ENCODE measurements at regions not wholly inside any gene's neighbourhood (a gene's known extent, or its start where the extent isn't known, plus 50 kb on each side); places are given as distances from the start of the nearest gene placed in this dataset.
A peak's percentile ranks its signal among the peaks of the same experiment; 100 is the strongest.

DNA sequence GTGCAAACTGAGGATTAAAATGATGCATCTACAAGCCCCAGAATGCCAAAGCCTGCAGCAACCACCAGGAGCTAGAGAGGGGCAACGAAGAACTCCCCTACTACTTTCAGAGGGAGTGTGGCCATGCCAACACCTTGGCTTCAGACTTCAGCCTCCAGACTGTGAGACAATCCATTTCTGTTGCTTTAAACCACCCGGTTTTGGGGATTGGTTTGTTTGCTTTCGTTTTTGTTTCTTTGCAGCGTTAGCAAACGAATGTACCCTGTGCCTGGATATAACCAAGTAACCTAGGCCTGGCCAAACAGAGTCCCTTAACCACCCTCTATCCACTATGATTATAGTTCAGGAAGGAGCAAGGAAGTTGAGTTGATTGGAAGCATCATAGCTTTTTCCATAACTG lies 171.2 kb upstream of the NCK2 start:
- 24% methylated on average over 4 of the region's 5 CpGs for WGBS (ENCODE audit: low lambda C conversion rate)
- Histone ChIP-seq H3F3A (replicated peaks; ENCODE audit: insufficient read depth) (no peaks in the 10 kb centered on the region), H3K9me3 (no peaks in the 10 kb centered on the region), H3K9ac (no peak overlapping the region), H3K4me3 (ENCODE audit: low read depth in 2 of 2, low read length in 1 of 2) (no peak overlapping the region; a peak in 1 of 4 replicates), H3K9me2 (no peaks in the 10 kb centered on the region), H4K20me1 (ENCODE audit: insufficient read depth) (no peaks in the 10 kb centered on the region), H2AFZ (ENCODE audit: low read depth) (no peak overlapping the region), H3K27ac (ENCODE audit: low read depth in 2 of 2, low read length in 1 of 2) (no peak overlapping the region), H3K4me2 (peak overlapping the region; percentile 51), H3K79me2 (ENCODE audit: insufficient read depth) (no peaks in the 10 kb centered on the region), H3K36me3 (replicated peaks in 1 of 2; ENCODE audit: control insufficient read depth in 1 of 2, insufficient read depth in 2 of 2, low read length in 1 of 2) (no peaks in the 10 kb centered on the region), H3K27me3 (ENCODE audit: insufficient read depth) (no peaks in the 10 kb centered on the region; the same call in 1 of the 2 replicates), H3K4me1 (ENCODE audit: control insufficient read depth in 1 of 2, insufficient read depth in 2 of 2, low read depth in 1 of 2, low read length in 1 of 2) (no peaks in the 10 kb centered on the region)
- CTCF ChIA-PET, result interaction anchor here (1.3 kb wide), 1 partner anchor 80 kb away, joined by 4 read pairs; no protein-coding TSS in a partner anchor
- POLR2A ChIA-PET, result no interaction called here
- TF ChIP-seq GATA2 (CRISPR knock-in tag; IDR thresholded peaks at IDR 0.05) (no peak), EP300 (IDR thresholded peaks at IDR 0.05; ENCODE audit: borderline replicate concordance in 1 of 2, low read depth in 1 of 2, low read length in 1 of 2) (no peak), TCF12 (IDR thresholded peaks at IDR 0.05) (no peak), FOXJ3 (CRISPR knock-in tag; IDR thresholded peaks at IDR 0.05) (no peak), MXI1 (IDR thresholded peaks at IDR 0.05; ENCODE audit: low read depth, low read length) (no peak), RAD21 (IDR thresholded peaks at IDR 0.05; ENCODE audit: low read length) (no peak), FOXM1 (IDR thresholded peaks at IDR 0.05; ENCODE audit: low read depth) (no peak), TEAD4 (IDR thresholded peaks at IDR 0.05; ENCODE audit: borderline replicate concordance, insufficient read depth) (no peak), YY1 (IDR thresholded peaks at IDR 0.05; ENCODE audit: low read depth) (no peak), FOSL2 (IDR thresholded peaks at IDR 0.05; ENCODE audit: borderline replicate concordance, low read depth) (no peak), MAX (IDR thresholded peaks at IDR 0.05; ENCODE audit: low read depth) (no peak), MEF2A (IDR thresholded peaks at IDR 0.05; ENCODE audit: borderline replicate concordance, low read depth) (no peak)
- TF ChIP-seq, protein P1, sequence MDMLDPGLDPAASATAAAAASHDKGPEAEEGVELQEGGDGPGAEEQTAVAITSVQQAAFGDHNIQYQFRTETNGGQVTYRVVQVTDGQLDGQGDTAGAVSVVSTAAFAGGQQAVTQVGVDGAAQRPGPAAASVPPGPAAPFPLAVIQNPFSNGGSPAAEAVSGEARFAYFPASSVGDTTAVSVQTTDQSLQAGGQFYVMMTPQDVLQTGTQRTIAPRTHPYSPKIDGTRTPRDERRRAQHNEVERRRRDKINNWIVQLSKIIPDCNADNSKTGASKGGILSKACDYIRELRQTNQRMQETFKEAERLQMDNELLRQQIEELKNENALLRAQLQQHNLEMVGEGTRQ (IDR thresholded peaks at IDR 0.05; ENCODE audit: borderline replicate concordance, low read depth, low read length), result no peak
- TF ChIP-seq, protein P2, sequence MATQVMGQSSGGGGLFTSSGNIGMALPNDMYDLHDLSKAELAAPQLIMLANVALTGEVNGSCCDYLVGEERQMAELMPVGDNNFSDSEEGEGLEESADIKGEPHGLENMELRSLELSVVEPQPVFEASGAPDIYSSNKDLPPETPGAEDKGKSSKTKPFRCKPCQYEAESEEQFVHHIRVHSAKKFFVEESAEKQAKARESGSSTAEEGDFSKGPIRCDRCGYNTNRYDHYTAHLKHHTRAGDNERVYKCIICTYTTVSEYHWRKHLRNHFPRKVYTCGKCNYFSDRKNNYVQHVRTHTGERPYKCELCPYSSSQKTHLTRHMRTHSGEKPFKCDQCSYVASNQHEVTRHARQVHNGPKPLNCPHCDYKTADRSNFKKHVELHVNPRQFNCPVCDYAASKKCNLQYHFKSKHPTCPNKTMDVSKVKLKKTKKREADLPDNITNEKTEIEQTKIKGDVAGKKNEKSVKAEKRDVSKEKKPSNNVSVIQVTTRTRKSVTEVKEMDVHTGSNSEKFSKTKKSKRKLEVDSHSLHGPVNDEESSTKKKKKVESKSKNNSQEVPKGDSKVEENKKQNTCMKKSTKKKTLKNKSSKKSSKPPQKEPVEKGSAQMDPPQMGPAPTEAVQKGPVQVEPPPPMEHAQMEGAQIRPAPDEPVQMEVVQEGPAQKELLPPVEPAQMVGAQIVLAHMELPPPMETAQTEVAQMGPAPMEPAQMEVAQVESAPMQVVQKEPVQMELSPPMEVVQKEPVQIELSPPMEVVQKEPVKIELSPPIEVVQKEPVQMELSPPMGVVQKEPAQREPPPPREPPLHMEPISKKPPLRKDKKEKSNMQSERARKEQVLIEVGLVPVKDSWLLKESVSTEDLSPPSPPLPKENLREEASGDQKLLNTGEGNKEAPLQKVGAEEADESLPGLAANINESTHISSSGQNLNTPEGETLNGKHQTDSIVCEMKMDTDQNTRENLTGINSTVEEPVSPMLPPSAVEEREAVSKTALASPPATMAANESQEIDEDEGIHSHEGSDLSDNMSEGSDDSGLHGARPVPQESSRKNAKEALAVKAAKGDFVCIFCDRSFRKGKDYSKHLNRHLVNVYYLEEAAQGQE (IDR thresholded peaks at IDR 0.05; ENCODE audit: low read depth, low read length), result no peak
- TF ChIP-seq, protein P3, sequence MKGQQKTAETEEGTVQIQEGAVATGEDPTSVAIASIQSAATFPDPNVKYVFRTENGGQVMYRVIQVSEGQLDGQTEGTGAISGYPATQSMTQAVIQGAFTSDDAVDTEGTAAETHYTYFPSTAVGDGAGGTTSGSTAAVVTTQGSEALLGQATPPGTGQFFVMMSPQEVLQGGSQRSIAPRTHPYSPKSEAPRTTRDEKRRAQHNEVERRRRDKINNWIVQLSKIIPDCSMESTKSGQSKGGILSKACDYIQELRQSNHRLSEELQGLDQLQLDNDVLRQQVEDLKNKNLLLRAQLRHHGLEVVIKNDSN (IDR thresholded peaks at IDR 0.05; ENCODE audit: borderline replicate concordance, low read depth), result no peak
- no peak for DNase-seq

Measured in SK-N-SH (cell line).